H1 (cell line): ENCODE measurements at regions not wholly inside any gene's neighbourhood (a gene's known extent, or its start where the extent isn't known, plus 50 kb on each side); places are given as distances from the start of the nearest gene placed in this dataset.

Experiments
- CTCF ChIA-PET: fragments of 300-600 bp; sonication (Branson Sonifier 250); formaldehyde crosslinking; loops from one replicate; lab custom pipeline; 2021; ENCODE audit not compliant: partially characterized antibody; lab: Charles Lee
- POLR2A ChIA-PET: fragments of 300-600 bp; sonication (Branson Sonifier 250); formaldehyde crosslinking; loops from one replicate; lab custom pipeline; 2021; ENCODE audit warnings: inconsistent platforms; ENCODE audit not compliant: partially characterized antibody; lab: Charles Lee
- DNase-seq, 2 experiments: peaks; one replicate each; pipeline versions ENCODE4 v3.0.0 to v3.0.0-alpha.2; 2010 to 2022; ENCODE audit warnings: low spot score in 2 of 2, low read depth in 1 of 2, mixed read lengths in 1 of 2
- FAIRE-seq: peaks from 2 replicates; lab custom pipeline; 2011; peaks lifted over from hg19 to GRCh38; lab: Jason Lieb, UNC
- H2AFZ ChIP-seq: 2 replicates; pipeline ENCODE4 v1.8.1; 2012; ENCODE audit warnings: low read length, inconsistent platforms
- H2AK5ac ChIP-seq: 2 replicates; pipeline ENCODE4 v1.6.1; 2013; ENCODE audit warnings: low read depth, low read length
- H2BK120ac ChIP-seq: replicated peaks from 2 replicates; pipeline ENCODE3; 2013; ENCODE audit warnings: low read depth, low read length, inconsistent platforms
- H2BK12ac ChIP-seq: 2 replicates; pipeline ENCODE4 v1.6.1; 2013; ENCODE audit warnings: low read depth, low read length
- H2BK15ac ChIP-seq: 2 replicates; pipeline ENCODE4 v1.6.1; 2013; ENCODE audit warnings: low read length
- H2BK20ac ChIP-seq: 2 replicates; pipeline ENCODE4 v1.6.1; 2013; ENCODE audit warnings: low read length
- H2BK5ac ChIP-seq: 2 replicates; pipeline ENCODE4 v1.6.1; 2013; ENCODE audit warnings: low read depth, low read length
- H3K14ac ChIP-seq: 2 replicates; pipeline ENCODE4 v1.6.1; 2013; ENCODE audit warnings: inconsistent platforms; ENCODE audit not compliant: insufficient read length
- H3K18ac ChIP-seq: 2 replicates; pipeline ENCODE4 v1.6.1; 2013; ENCODE audit warnings: low read length; ENCODE audit errors: extremely low read depth
- H3K23ac ChIP-seq: 2 replicates; pipeline ENCODE4 v1.6.1; 2013; ENCODE audit warnings: inconsistent platforms; ENCODE audit not compliant: insufficient read length
- H3K23me2 ChIP-seq: 2 replicates; pipeline ENCODE4 v1.6.1; 2013; ENCODE audit warnings: low read depth, low read length
- H3K27ac ChIP-seq: 2 replicates; pipeline ENCODE4 v1.6.1; 2011; ENCODE audit warnings: low read depth, low read length, inconsistent platforms
- H3K27me3 ChIP-seq, 4 experiments: replicated peaks in 1 of 4; 1 replicate in 1 of 4; 2 replicates in 3 of 4; pipeline versions ENCODE4 v1.6.1 to v1.8.1; 2011 to 2013; ENCODE audit warnings: low read length in 3 of 4, mild to moderate bottlenecking in 3 of 4, inconsistent platforms in 2 of 4, mixed read lengths in 2 of 4, moderate library complexity in 1 of 4; ENCODE audit not compliant: control insufficient read depth in 3 of 4, insufficient read depth in 3 of 4; ENCODE audit errors: extremely low read depth in 1 of 4
- H3K36me3 ChIP-seq, 4 experiments: 2 replicates each; pipeline versions ENCODE4 v1.6.1 to v1.8.1; 2011 to 2013; ENCODE audit warnings: mild to moderate bottlenecking in 4 of 4, low read length in 3 of 4, moderate library complexity in 2 of 4, control low read depth in 1 of 4, inconsistent platforms in 1 of 4; ENCODE audit not compliant: insufficient read depth in 4 of 4, control insufficient read depth in 2 of 4
- H3K4ac ChIP-seq: replicated peaks from 2 replicates; pipeline ENCODE3; 2013; ENCODE audit warnings: low read length, low read depth, mixed read lengths, inconsistent platforms; ENCODE audit not compliant: insufficient read length
- H3K4me1 ChIP-seq, 4 experiments: replicated peaks in 1 of 4; 1 replicate in 1 of 4; 2 replicates in 3 of 4; pipeline versions ENCODE4 v1.6.1 to v1.8.1; 2011 to 2013; ENCODE audit warnings: low read length in 3 of 4, inconsistent platforms in 2 of 4, mixed read lengths in 1 of 4; ENCODE audit not compliant: insufficient read depth in 4 of 4, control insufficient read depth in 3 of 4
- H3K4me2 ChIP-seq, 2 experiments: 2 replicates each; pipeline versions ENCODE4 v1.6.1 to v1.8.1; 2011 to 2013; ENCODE audit warnings: low read depth in 2 of 2, low read length in 2 of 2, control low read depth in 1 of 2, inconsistent platforms in 1 of 2, mild to moderate bottlenecking in 1 of 2; ENCODE audit not compliant: insufficient read depth in 1 of 2
- H3K4me3 ChIP-seq, 4 experiments: fragments of 200-600, 300-600 bp in 1 of 4; sonication (generic), shearing (Covaris generic), sonication (Bioruptor Twin) in 1 of 4; 2 replicates each; pipeline versions ENCODE4 v1.5.1 to v1.8.1; 2011 to 2016; ENCODE audit warnings: low read length in 4 of 4, low read depth in 3 of 4, control low read depth in 2 of 4, inconsistent platforms in 2 of 4, mild to moderate bottlenecking in 2 of 4, mixed read lengths in 1 of 4, moderate library complexity in 1 of 4; ENCODE audit not compliant: insufficient read depth in 2 of 4; ENCODE audit errors: extremely low read depth in 1 of 4
- H3K56ac ChIP-seq: replicated peaks from 2 replicates; pipeline ENCODE3; 2013; ENCODE audit warnings: low read depth, mild to moderate bottlenecking, mixed read lengths, low read length, inconsistent platforms; ENCODE audit not compliant: insufficient read length
- H3K79me1 ChIP-seq: 2 replicates; pipeline ENCODE4 v1.6.1; 2013; ENCODE audit warnings: low read depth, low read length, control low read depth
- H3K79me2 ChIP-seq, 2 experiments: 2 replicates each; pipeline versions ENCODE4 v1.6.1 to v1.8.1; 2012 to 2013; ENCODE audit warnings: low read length in 2 of 2, mild to moderate bottlenecking in 2 of 2, inconsistent platforms in 1 of 2; ENCODE audit not compliant: insufficient read depth in 2 of 2, control insufficient read depth in 1 of 2
- H3K9ac ChIP-seq, 4 experiments: replicated peaks in 1 of 4; 1 replicate in 1 of 4; 2 replicates in 3 of 4; pipeline versions ENCODE4 v1.6.1 to v1.8.1; 2011 to 2013; ENCODE audit warnings: low read depth in 3 of 4, low read length in 3 of 4, control low read depth in 2 of 4, mild to moderate bottlenecking in 2 of 4, moderate library complexity in 2 of 4, inconsistent platforms in 1 of 4; ENCODE audit errors: extremely low read depth in 1 of 4
- H3K9me3 ChIP-seq, 2 experiments: 2 replicates each; pipeline versions ENCODE4 v1.6.1 to v1.8.1; 2012 to 2013; ENCODE audit warnings: mild to moderate bottlenecking in 2 of 2, moderate library complexity in 2 of 2, control low read depth in 1 of 2, inconsistent platforms in 1 of 2, low read depth in 1 of 2, low read length in 1 of 2, mixed read lengths in 1 of 2; ENCODE audit not compliant: insufficient read depth in 2 of 2
- H4K20me1 ChIP-seq, 2 experiments: replicated peaks in 1 of 2; 2 replicates each; pipeline versions ENCODE3 to v1.8.1; 2011 to 2013; ENCODE audit warnings: inconsistent platforms in 2 of 2, low read length in 2 of 2, mild to moderate bottlenecking in 1 of 2; ENCODE audit not compliant: insufficient read depth in 2 of 2, control insufficient read depth in 1 of 2
- H4K5ac ChIP-seq: 2 replicates; pipeline ENCODE4 v1.6.1; 2013; ENCODE audit warnings: low read length, low read depth, mixed read lengths, inconsistent platforms; ENCODE audit not compliant: insufficient read length
- H4K8ac ChIP-seq: 2 replicates; pipeline ENCODE4 v1.8.0; 2013; ENCODE audit warnings: mild to moderate bottlenecking, moderate library complexity, low read length, inconsistent platforms; ENCODE audit not compliant: insufficient read depth; ENCODE audit errors: extremely low read depth
- H4K91ac ChIP-seq: replicated peaks from 2 replicates; pipeline ENCODE3; 2013; ENCODE audit warnings: low read length, mixed read lengths, inconsistent platforms; ENCODE audit not compliant: insufficient read length
- CHD2 ChIP-seq: IDR thresholded peaks from 2 replicates; pipeline ENCODE4 v1.6.1; 2012; ENCODE audit warnings: low read length, improper control_type of control experiment
- TF ChIP-seq, protein P1 (sequence below): IDR thresholded peaks from 2 replicates; pipeline ENCODE4 v1.6.1; 2011; ENCODE audit warnings: low read depth, mild to moderate bottlenecking, low read length; ENCODE audit not compliant: insufficient read depth

DNA sequence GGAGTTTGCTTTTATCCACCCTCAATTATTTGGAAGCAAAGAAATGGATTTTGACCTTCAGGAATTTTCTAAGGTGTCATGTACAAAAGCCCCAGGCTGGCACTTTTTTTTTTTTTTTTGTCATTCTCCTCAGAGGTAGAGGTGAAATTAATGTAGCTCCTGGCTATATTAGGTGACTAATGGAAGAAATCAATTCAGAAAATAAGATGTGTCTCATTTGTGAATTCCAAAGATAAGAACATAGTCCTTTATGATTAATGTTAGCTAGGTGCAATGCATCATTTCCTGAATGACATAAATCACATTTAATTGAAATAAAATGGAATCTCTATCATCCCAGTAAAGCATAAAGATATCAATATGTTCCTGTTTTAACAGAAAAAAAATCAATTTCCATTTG is 477.6 kb downstream of the FBXO15 start:
- Histone ChIP-seq H3K4me3 (no peak overlapping the region), H3K27ac (no peak overlapping the region), H2BK5ac (no peak overlapping the region), H3K56ac (no peak overlapping the region), H3K9me3 (no peaks in the 10 kb centered on the region), H3K18ac (no peak overlapping the region), H3K27me3 (no peaks in the 10 kb centered on the region), H3K9ac (no peak overlapping the region), H3K4me1 (no peaks in the 10 kb centered on the region), H2AFZ (no peak overlapping the region), H2BK15ac (no peak overlapping the region), H3K4me2 (no peak overlapping the region), H3K4ac (no peak overlapping the region), H3K14ac (no peak overlapping the region), H2BK120ac (no peak overlapping the region), H2BK12ac (no peak overlapping the region), H4K20me1 (no peaks in the 10 kb centered on the region), H3K23me2 (peaks cover 4% of the 10 kb centered on the region; the same call in 1 of the 2 replicates), H3K36me3 (no peaks in the 10 kb centered on the region), H4K91ac (no peak overlapping the region), H4K5ac (no peak overlapping the region), H3K23ac (no peak overlapping the region), H2AK5ac (no peak overlapping the region), H3K79me2 (no peaks in the 10 kb centered on the region), H2BK20ac (no peak overlapping the region), H4K8ac (no peak overlapping the region), H3K79me1 (no peaks in the 10 kb centered on the region)
- TF ChIP-seq CHD2, result no peak
- TF ChIP-seq, protein P1, sequence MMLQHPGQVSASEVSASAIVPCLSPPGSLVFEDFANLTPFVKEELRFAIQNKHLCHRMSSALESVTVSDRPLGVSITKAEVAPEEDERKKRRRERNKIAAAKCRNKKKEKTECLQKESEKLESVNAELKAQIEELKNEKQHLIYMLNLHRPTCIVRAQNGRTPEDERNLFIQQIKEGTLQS, result no peak
- CTCF ChIA-PET, result no interaction called here
- POLR2A ChIA-PET, result no interaction called here
- FAIRE-seq (no peak), DNase-seq (no peak)
